Right lobe of liver (tissue), 6 donors: ENCODE measurements at regions not wholly inside any gene's neighbourhood (a gene's known extent, or its start where the extent isn't known, plus 50 kb on each side); places are given as distances from the start of the nearest gene placed in this dataset.

ENCODE experiments used
- ATAC-seq, 4 donors: fragments of 200-7000 bp; cut with Tn5 transposase; one replicate each; pipeline ENCODE4 v1.9.1; 2020; ENCODE audit warnings: mild to moderate bottlenecking in 4 of 4, moderate library complexity in 4 of 4
- DNase-seq, 3 donors: peaks; one replicate each; pipeline ENCODE4 v3.0.0-alpha.2; 2020
- H3K27ac ChIP-seq, 3 donors: fragments of 200-600 bp; one replicate each; pipeline ENCODE4 v1.8.0; 2022
- H3K27me3 ChIP-seq, 2 donors: fragments of 200-600 bp; one replicate each; pipeline ENCODE4 v1.8.0; 2022
- H3K36me3 ChIP-seq, 4 donors: fragments of 200-600 bp; sonication (generic) in 1 of 4; one replicate each; pipeline versions ENCODE4 v1.5.1 to v1.8.0; 2017 to 2022; ENCODE audit warnings: control low read depth in 1 of 4
- H3K4me1 ChIP-seq, 4 donors: fragments of 200-600 bp; sonication (generic) in 1 of 4; one replicate each; pipeline versions ENCODE4 v1.5.1 to v1.8.0; 2017 to 2022; ENCODE audit warnings: control low read depth in 1 of 4
- H3K4me3 ChIP-seq, 3 donors: fragments of 200-600 bp; one replicate each; pipeline ENCODE4 v1.8.0; 2022
- H3K9me3 ChIP-seq, 4 donors: fragments of 200-600 bp; sonication (generic) in 1 of 4; one replicate each; pipeline versions ENCODE4 v1.5.1 to v1.8.0; 2017 to 2022; ENCODE audit warnings: control low read depth in 1 of 4
- POLR2A ChIP-seq: fragments of 450-650 bp; IDR thresholded peaks from one replicate; pipeline ENCODE4 v1.6.1; 2017; ENCODE audit warnings: antibody characterized with exemption, mild to moderate bottlenecking
- WGBS: methylation state at CpG from one replicate; pipeline ENCODE4 v1.1.6; 2018; ENCODE audit warnings: low coverage, low lambda C conversion rate; ENCODE audit not compliant: insufficient coverage; ENCODE audit errors: missing lambda C conversion rate; 5-methylcytosine and 5-hydroxymethylcytosine counted together
- intact Hi-C, 2 donors: fragments of 100-400 bp; cut with DNase I; formaldehyde crosslinking; loops; one replicate each; pipeline versions ENCODE4 v1.11.2 to v1.14.1; 2022
- TF ChIP-seq, protein P1 (sequence below), 4 donors: fragments of 200-600 bp in 3 of 4; fragments of 450-650 bp in 1 of 4; IDR thresholded peaks; one replicate each; pipeline versions ENCODE4 v1.5.1 to v1.8.0; 2016 to 2022; ENCODE audit warnings: antibody characterized with exemption in 4 of 4, mild to moderate bottlenecking in 2 of 4
- donor health status: DM: no; HTN: yes; CAD: no.
- donor health status: DM: no; HTN: no; CAD: no.
- donor health status: DM: no; HTN: no; CAD: no.
- donor health status: DM: no; HTN: yes; CAD: no.
- donor health status: DM: no; HTN: yes; CAD: no.

DNA sequence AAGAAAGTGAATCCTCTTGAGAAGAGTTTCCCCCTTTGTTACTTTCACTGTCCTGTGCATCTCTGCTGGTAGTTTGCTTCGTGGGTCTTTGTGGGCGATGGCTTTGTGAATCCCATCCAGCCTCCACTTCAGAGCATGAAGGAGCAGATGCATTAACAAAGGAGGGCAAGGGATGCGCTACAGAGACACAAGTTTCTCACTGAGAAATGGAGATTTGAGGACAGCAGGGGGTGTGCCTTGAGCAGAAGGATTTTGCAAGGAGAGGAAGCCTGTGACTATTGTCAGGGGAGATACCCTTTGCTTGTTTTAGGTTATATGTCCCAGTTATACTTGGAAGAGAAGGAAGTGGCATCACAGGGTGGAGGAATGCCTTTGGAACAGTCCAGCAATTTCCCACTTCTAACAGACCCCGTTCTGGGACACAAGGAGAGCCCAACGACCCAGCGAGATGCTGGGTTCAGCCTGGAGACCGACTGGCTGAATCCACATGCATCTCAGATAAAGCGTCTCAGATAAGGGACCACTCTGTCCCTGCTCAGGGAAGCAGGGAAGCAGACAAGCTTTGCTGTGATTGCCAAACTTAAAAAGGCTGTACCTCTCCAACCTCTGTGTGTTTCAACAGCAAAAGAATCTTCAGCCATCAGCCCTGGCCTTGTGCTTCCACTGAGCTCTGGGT lies 314.6 kb upstream of the GATB start:
- H3K36me3 ChIP-seq = no peaks in the 10 kb centered on the region
- H3K27ac ChIP-seq = no peak overlapping the region
- H3K4me3 ChIP-seq = no peak overlapping the region
- no peak for ATAC-seq
- 33% methylated on average over 1 of the region's 8 CpGs for WGBS
- no peak for DNase-seq
- no peaks in the 10 kb centered on the region for H3K4me1 ChIP-seq
- intact Hi-C loops = no loop called here
- H3K27me3 ChIP-seq = no peaks in the 10 kb centered on the region
- no peaks in the 10 kb centered on the region for H3K9me3 ChIP-seq
- TF ChIP-seq POLR2A = no peak
- TF ChIP-seq, protein P1, sequence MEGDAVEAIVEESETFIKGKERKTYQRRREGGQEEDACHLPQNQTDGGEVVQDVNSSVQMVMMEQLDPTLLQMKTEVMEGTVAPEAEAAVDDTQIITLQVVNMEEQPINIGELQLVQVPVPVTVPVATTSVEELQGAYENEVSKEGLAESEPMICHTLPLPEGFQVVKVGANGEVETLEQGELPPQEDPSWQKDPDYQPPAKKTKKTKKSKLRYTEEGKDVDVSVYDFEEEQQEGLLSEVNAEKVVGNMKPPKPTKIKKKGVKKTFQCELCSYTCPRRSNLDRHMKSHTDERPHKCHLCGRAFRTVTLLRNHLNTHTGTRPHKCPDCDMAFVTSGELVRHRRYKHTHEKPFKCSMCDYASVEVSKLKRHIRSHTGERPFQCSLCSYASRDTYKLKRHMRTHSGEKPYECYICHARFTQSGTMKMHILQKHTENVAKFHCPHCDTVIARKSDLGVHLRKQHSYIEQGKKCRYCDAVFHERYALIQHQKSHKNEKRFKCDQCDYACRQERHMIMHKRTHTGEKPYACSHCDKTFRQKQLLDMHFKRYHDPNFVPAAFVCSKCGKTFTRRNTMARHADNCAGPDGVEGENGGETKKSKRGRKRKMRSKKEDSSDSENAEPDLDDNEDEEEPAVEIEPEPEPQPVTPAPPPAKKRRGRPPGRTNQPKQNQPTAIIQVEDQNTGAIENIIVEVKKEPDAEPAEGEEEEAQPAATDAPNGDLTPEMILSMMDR (IDR thresholded peaks at IDR 0.05) = no peak

- Histone ChIP-seq H3K9me3 (no peaks in the 10 kb centered on the region), H3K4me1 (no peaks in the 10 kb centered on the region), H3K27me3 (no peaks in the 10 kb centered on the region), H3K4me3 (no peak overlapping the region), H3K36me3 (no peaks in the 10 kb centered on the region), H3K27ac (no peak overlapping the region)
- intact Hi-C loops = no loop called here
- 33% methylated on average over 1 of the region's 1 CpG for WGBS
- DNase-seq (no peak), ATAC-seq (no peak)
- TF ChIP-seq, protein P1 (IDR thresholded peaks at IDR 0.05) = no peak
- no peak for TF ChIP-seq POLR2A
Measured at GRCh38 chr4:152074573-152074972, 313.8 kb upstream of the GATB start.

DNA sequence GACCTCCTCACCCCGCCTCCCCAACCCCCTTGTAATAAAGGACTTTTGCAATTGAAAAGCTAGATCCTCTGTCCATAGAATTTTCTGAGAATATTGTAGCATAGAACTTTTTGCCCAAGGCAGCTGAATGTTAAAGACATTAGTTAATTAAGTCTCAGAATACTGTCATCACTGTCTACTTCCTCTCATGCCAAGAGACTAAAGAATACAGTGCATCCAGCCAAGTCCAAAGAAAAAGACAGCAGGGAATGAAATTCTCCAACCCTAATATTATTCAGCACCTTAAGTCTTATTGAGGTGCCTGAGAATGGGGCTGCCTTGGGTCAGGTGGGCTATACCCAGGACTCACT lies 313.3 kb upstream of the GATB start:
- Histone ChIP-seq H3K9me3 (no peaks in the 10 kb centered on the region), H3K4me1 (no peaks in the 10 kb centered on the region), H3K36me3 (no peaks in the 10 kb centered on the region), H3K4me3 (no peak overlapping the region), H3K27ac (no peak overlapping the region), H3K27me3 (no peaks in the 10 kb centered on the region)
- no CpG with 5 or more reads among the region's 1 CpG for WGBS
- ATAC-seq (no peak), DNase-seq (no peak)
- TF ChIP-seq, protein P1 (IDR thresholded peaks at IDR 0.05) = no peak
- no peak for TF ChIP-seq POLR2A
- intact Hi-C loops = no loop called here

GRCh38 chr4:152073351-152074087 lies 312.7 kb upstream of the GATB start:
- no peak for DNase-seq
- intact Hi-C loops = no loop called here
- ATAC-seq = no peak
- TF ChIP-seq POLR2A = no peak
- TF ChIP-seq, protein P1 (IDR thresholded peaks at IDR 0.05) = no peak
- no peak overlapping the region for H3K4me3 ChIP-seq
- no peaks in the 10 kb centered on the region for H3K9me3 ChIP-seq
- H3K27ac ChIP-seq = no peak overlapping the region
- H3K36me3 ChIP-seq = no peaks in the 10 kb centered on the region
- H3K27me3 ChIP-seq = no peaks in the 10 kb centered on the region
- 49% methylated on average over 7 of the region's 9 CpGs for WGBS
- H3K4me1 ChIP-seq = no peaks in the 10 kb centered on the region
